GM20431 (cell line): ENCODE measurements at regions not wholly inside any gene's neighbourhood (a gene's known extent, or its start where the extent isn't known, plus 50 kb on each side); places are given as distances from the start of the nearest gene placed in this dataset.
"Not testable (repeated sequence)": the region's sequence is repeated elsewhere in the genome, so short reads cannot be mapped to it uniquely, and the experiment has no call there.

Source experiments
- in situ Hi-C: fragments of 300-500 bp; cut with MseI, MboI; formaldehyde crosslinking; loops from one replicate; pipeline ENCODE4 v1.15.0; 2020; ENCODE audit warnings: low sequenced_read_pairs; ENCODE audit not compliant: unreplicated experiment

- in situ Hi-C loops, result no loop called here
Observed at GRCh38 chr22:48417225-48418070, 1410.2 kb downstream of the BRD1 start.

- in situ Hi-C loops, result no loop called here
Observed at GRCh38 chr22:48416396-48417224, 1411.1 kb downstream of the BRD1 start.

- in situ Hi-C loops, result no loop called here
Observed at GRCh38 chr22:48415520-48415919, 1412.2 kb downstream of the BRD1 start.

- in situ Hi-C loops, result no loop called here
Observed at GRCh38 chr22:48414651-48415050, 1413.0 kb downstream of the BRD1 start.

- in situ Hi-C loops, result not testable (repeated sequence)
Observed at GRCh38 chr22:48412931-48413330, 1414.7 kb downstream of the BRD1 start.

GRCh38 chr22:48410536-48410935 is 1417.1 kb downstream of the BRD1 start:
- in situ Hi-C loops, result no loop called here

- in situ Hi-C loops, result no loop called here
Observed at GRCh38 chr22:48407256-48407955, 1420.3 kb downstream of the BRD1 start.

GRCh38 chr22:48406161-48406560 is 1421.5 kb downstream of the BRD1 start:
- in situ Hi-C loops, result no loop called here

- in situ Hi-C loops, result no loop called here
Observed at GRCh38 chr22:48405741-48406140, 1421.9 kb downstream of the BRD1 start.

- in situ Hi-C loops, result no loop called here
Observed at GRCh38 chr22:48404801-48405447, 1422.7 kb downstream of the BRD1 start.

- in situ Hi-C loops, result no loop called here
Observed at GRCh38 chr22:48403521-48404403, 1423.9 kb downstream of the BRD1 start.

- in situ Hi-C loops, result no loop called here
Observed at GRCh38 chr22:48402591-48403031, 1425.1 kb downstream of the BRD1 start.

GRCh38 chr22:48401523-48401922 is 1426.2 kb downstream of the BRD1 start:
- in situ Hi-C loops, result not testable (repeated sequence)

- in situ Hi-C loops, result no loop called here
Observed at GRCh38 chr22:48398181-48398905, 1429.3 kb downstream of the BRD1 start.

GRCh38 chr22:48397531-48398180 is 1430.0 kb downstream of the BRD1 start:
- in situ Hi-C loops, result no loop called here

- in situ Hi-C loops, result no loop called here
Observed at GRCh38 chr22:48396785-48397530, 1430.7 kb downstream of the BRD1 start.

GRCh38 chr22:48396091-48396784 is 1431.4 kb downstream of the BRD1 start:
- in situ Hi-C loops, result no loop called here
